Parathyroid adenoma (tissue), 2 donors: ENCODE measurements at regions not wholly inside any gene's neighbourhood (a gene's known extent, or its start where the extent isn't known, plus 50 kb on each side); places are given as distances from the start of the nearest gene placed in this dataset.

Source experiments
- H2AFZ ChIP-seq: fragments of 300-600 bp; sonication (generic); one replicate; pipeline ENCODE4 v1.7.0; 2017; ENCODE audit warnings: antibody characterized with exemption, mild to moderate bottlenecking
- H3K27ac ChIP-seq: fragments of 300-600 bp; sonication (generic); one replicate; pipeline ENCODE4 v1.7.0; 2017
- H3K27me3 ChIP-seq: fragments of 300-600 bp; sonication (generic); one replicate; pipeline ENCODE4 v1.7.0; 2017; ENCODE audit warnings: low read length; ENCODE audit not compliant: control insufficient read depth, insufficient read depth
- H3K36me3 ChIP-seq: fragments of 300-600 bp; sonication (generic); one replicate; pipeline ENCODE4 v1.7.0; 2017; ENCODE audit warnings: low read length; ENCODE audit not compliant: control insufficient read depth, insufficient read depth
- H3K4me1 ChIP-seq: fragments of 300-600 bp; sonication (generic); one replicate; pipeline ENCODE4 v1.7.0; 2017; ENCODE audit warnings: control low read depth
- H3K4me2 ChIP-seq: fragments of 300-600 bp; sonication (generic); one replicate; pipeline ENCODE4 v1.7.0; 2017; ENCODE audit warnings: low read length
- H3K4me3 ChIP-seq: fragments of 300-600 bp; sonication (generic); one replicate; pipeline ENCODE4 v1.7.0; 2017; ENCODE audit warnings: low read depth, low read length
- H3K79me2 ChIP-seq: fragments of 300-600 bp; sonication (generic); one replicate; pipeline ENCODE4 v1.7.0; 2017; ENCODE audit warnings: control low read depth
- H3K9ac ChIP-seq: fragments of 300-600 bp; sonication (generic); one replicate; pipeline ENCODE4 v1.7.0; 2017; ENCODE audit warnings: mild to moderate bottlenecking
- H3K9me3 ChIP-seq: fragments of 300-600 bp; sonication (generic); one replicate; pipeline ENCODE4 v1.7.0; 2017; ENCODE audit warnings: low read length; ENCODE audit not compliant: control insufficient read depth
- CTCF ChIP-seq: fragments of 300-600 bp; sonication (generic); IDR thresholded peaks from one replicate; pipeline ENCODE4 v1.7.0; 2017; ENCODE audit warnings: antibody characterized with exemption, mild to moderate bottlenecking
- donor health status: primary hyperparathyroidism.

- no peak overlapping the region for H3K9ac ChIP-seq
- H3K36me3 ChIP-seq: no peaks in the 10 kb centered on the region
- H3K27me3 ChIP-seq: no peaks in the 10 kb centered on the region
- H3K4me2 ChIP-seq: no peak overlapping the region
- H3K9me3 ChIP-seq: no peaks in the 10 kb centered on the region
- no peak overlapping the region for H2AFZ ChIP-seq
- TF ChIP-seq CTCF: no peak
- H3K79me2 ChIP-seq: no peaks in the 10 kb centered on the region
- no peaks in the 10 kb centered on the region for H3K4me1 ChIP-seq
- no peak overlapping the region for H3K4me3 ChIP-seq
- H3K27ac ChIP-seq: no peak overlapping the region
Measured at GRCh38 chr7:46972205-46972604, 609.7 kb downstream of the TNS3 start.

DNA sequence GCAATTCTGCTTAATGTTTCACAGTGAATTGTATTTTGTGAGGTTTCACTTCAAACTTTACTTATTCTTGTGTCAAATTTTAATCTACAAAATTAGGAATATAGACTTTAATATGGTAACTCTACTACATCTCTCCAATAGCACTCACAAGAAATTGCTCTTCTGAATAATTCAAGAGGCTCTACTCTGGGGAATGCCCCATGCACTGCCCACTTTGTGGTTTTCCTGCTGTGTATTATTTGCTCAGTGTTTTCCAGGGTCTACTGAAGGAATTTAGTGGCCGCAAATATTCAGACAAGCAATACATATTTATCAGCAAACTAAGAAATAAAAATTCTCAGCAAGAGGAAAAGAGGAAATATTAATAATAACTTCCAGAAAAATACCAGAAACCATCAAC, 611.4 kb downstream of the TNS3 start:
- Histone ChIP-seq H3K9ac (no peak overlapping the region), H3K36me3 (no peaks in the 10 kb centered on the region), H3K27me3 (no peaks in the 10 kb centered on the region), H3K27ac (no peak overlapping the region), H3K4me3 (no peak overlapping the region), H2AFZ (no peak overlapping the region), H3K9me3 (no peaks in the 10 kb centered on the region), H3K4me2 (no peak overlapping the region), H3K4me1 (no peaks in the 10 kb centered on the region), H3K79me2 (no peaks in the 10 kb centered on the region)
- no peak for TF ChIP-seq CTCF

- Histone ChIP-seq H3K9ac (no peak overlapping the region), H3K9me3 (no peaks in the 10 kb centered on the region), H3K27ac (no peak overlapping the region), H3K4me3 (no peak overlapping the region), H3K79me2 (no peaks in the 10 kb centered on the region), H3K4me1 (no peaks in the 10 kb centered on the region), H2AFZ (no peak overlapping the region), H3K36me3 (no peaks in the 10 kb centered on the region), H3K27me3 (no peaks in the 10 kb centered on the region), H3K4me2 (no peak overlapping the region)
- no peak for TF ChIP-seq CTCF
Measured at GRCh38 chr7:46970131-46970430, 611.8 kb downstream of the TNS3 start.

DNA sequence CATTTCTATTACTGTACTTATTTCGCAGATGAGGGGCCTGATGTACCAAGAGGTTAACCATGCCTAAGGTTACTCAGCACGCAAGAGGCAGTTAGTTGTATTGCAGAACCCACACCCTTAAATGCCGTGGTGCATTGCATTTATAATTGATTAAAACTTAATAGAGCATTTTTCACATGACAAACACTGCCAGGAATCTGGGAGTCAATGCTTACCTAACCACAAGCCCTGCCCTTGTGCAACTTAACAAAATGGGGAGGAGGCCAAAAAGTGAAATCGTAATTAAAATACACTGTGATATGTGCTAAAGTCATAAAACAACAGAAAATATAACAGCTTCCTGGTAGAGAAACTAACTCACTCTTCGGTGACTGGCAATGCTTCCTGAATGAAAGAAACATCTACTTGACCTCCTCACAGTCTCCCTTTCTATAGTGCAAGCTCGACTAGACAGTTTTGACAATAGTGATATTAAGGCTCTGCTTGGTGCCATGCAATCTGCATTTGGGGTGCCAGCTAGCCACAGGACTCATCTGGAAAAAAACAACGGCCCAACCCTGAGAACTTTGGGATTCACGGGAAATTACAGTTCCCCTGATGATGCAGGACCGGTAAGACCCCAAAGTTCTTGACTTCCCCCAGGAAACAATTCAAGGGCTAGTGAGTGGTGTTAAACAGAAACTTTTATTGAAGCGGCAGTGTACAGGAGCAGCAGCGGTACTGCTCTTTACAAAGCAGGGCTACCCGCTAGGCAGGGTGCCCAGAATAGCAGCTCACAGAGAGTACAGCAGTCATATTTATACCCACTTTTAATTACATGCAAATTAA, 612.4 kb downstream of the TNS3 start:
- Histone ChIP-seq H3K4me2 (no peak overlapping the region), H3K4me1 (no peaks in the 10 kb centered on the region), H3K79me2 (no peaks in the 10 kb centered on the region), H2AFZ (no peak overlapping the region), H3K27ac (no peak overlapping the region), H3K4me3 (no peak overlapping the region), H3K36me3 (no peaks in the 10 kb centered on the region), H3K9me3 (no peaks in the 10 kb centered on the region), H3K9ac (no peak overlapping the region), H3K27me3 (no peaks in the 10 kb centered on the region)
- TF ChIP-seq CTCF: no peak

DNA sequence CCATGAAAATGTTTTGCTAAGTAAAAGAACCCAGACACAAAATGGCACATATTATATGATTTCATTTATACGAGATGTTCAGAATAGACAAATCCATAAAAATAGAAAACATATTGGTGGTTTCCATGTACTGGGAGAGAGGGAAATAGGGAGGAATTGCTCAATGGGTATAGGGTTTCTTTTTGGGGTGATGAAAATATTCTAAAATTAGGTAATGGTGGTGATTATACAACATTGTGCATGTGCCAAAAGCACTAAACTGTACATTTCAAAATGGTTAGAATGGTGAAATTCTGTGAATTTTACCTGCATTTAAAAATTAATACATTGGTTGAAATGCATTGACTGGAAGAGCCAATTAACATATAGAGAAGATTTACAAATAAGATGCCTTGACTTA, 613.9 kb downstream of the TNS3 start:
- Histone ChIP-seq H3K9me3 (peaks cover 2% of the 10 kb centered on the region), H3K36me3 (no peaks in the 10 kb centered on the region), H3K79me2 (no peaks in the 10 kb centered on the region), H3K4me1 (no peaks in the 10 kb centered on the region), H3K27me3 (no peaks in the 10 kb centered on the region), H2AFZ (no peak overlapping the region), H3K27ac (no peak overlapping the region), H3K4me2 (no peak overlapping the region), H3K9ac (no peak overlapping the region), H3K4me3 (no peak overlapping the region)
- no peak for TF ChIP-seq CTCF
